ENCODE measurements at regions not wholly inside any gene's neighbourhood (a gene's known extent, or its start where the extent isn't known, plus 50 kb on each side); places are given as distances from the start of the nearest gene placed in this dataset.
"Not testable (repeated sequence)": the region's sequence is repeated elsewhere in the genome, so short reads cannot be mapped to it uniquely, and the experiment has no call there.

- no peak for DNase-seq
Observed at GRCh38 chr5:135174315-135175096, 140.5 kb upstream of the PITX1 start.

- no peak for DNase-seq
Observed at GRCh38 chr5:135173662-135174290, 139.7 kb upstream of the PITX1 start.

GRCh38 chr5:135172718-135173117, 138.7 kb upstream of the PITX1 start:
- DNase-seq, result no peak

GRCh38 chr5:135171336-135171735, 137.3 kb upstream of the PITX1 start:
- DNase-seq, result no peak

GRCh38 chr5:135170500-135170899, 136.5 kb upstream of the PITX1 start:
- no peak for DNase-seq

- no peak for DNase-seq
Observed at GRCh38 chr5:135169753-135170152, 135.7 kb upstream of the PITX1 start.

GRCh38 chr5:135167634-135168033, 133.6 kb upstream of the PITX1 start:
- no peak for DNase-seq

- DNase-seq, result not testable (repeated sequence)
Observed at GRCh38 chr5:135164873-135165614, 131.0 kb upstream of the PITX1 start.

- no peak for DNase-seq
Observed at GRCh38 chr5:135163964-135164363, 129.9 kb upstream of the PITX1 start.

- DNase-seq, result no peak
Observed at GRCh38 chr5:135163391-135163790, 129.4 kb upstream of the PITX1 start.

GRCh38 chr5:135162661-135163265, 128.7 kb upstream of the PITX1 start:
- DNase-seq, result no peak

- DNase-seq, result no peak
Observed at GRCh38 chr5:135161221-135161620, 127.2 kb upstream of the PITX1 start.

GRCh38 chr5:135160036-135160675, 126.1 kb upstream of the PITX1 start:
- DNase-seq, result no peak

- no peak for DNase-seq
Observed at GRCh38 chr5:135159626-135160025, 125.6 kb upstream of the PITX1 start.

GRCh38 chr5:135158982-135159381, 125.0 kb upstream of the PITX1 start:
- no peak for DNase-seq

- no peak for DNase-seq
Observed at GRCh38 chr5:135158314-135158697, 124.3 kb upstream of the PITX1 start.

GRCh38 chr5:135157421-135158313, 123.6 kb upstream of the PITX1 start:
- DNase-seq, result no peak

- no peak for DNase-seq
Observed at GRCh38 chr5:135156715-135157404, 122.8 kb upstream of the PITX1 start.

GRCh38 chr5:135156337-135156714, 122.3 kb upstream of the PITX1 start:
- DNase-seq, result no peak

GRCh38 chr5:135155616-135156214, 121.7 kb upstream of the PITX1 start:
- DNase-seq, result peak; percentile 23

- DNase-seq, result no peak
Observed at GRCh38 chr5:135154961-135155360, 120.9 kb upstream of the PITX1 start.

Data from COR-L47 (cell line).